H1 (cell line): ENCODE measurements at regions not wholly inside any gene's neighbourhood (a gene's known extent, or its start where the extent isn't known, plus 50 kb on each side); places are given as distances from the start of the nearest gene placed in this dataset.

Source experiments
- ATF2 ChIP-seq: IDR thresholded peaks from 2 replicates; pipeline ENCODE4 v1.6.1; 2012; ENCODE audit warnings: low read length, inconsistent platforms
- CTBP2 ChIP-seq: IDR thresholded peaks from 2 replicates; pipeline ENCODE4 v1.7.0; 2011; ENCODE audit warnings: borderline replicate concordance, mild to moderate bottlenecking, moderate library complexity, mixed read lengths, low read length; ENCODE audit not compliant: insufficient read depth, insufficient read length
- FOSL1 ChIP-seq: IDR thresholded peaks from 2 replicates; pipeline ENCODE4 v1.6.1; 2011; ENCODE audit warnings: mild to moderate bottlenecking, low read depth, low read length, moderate library complexity; ENCODE audit not compliant: insufficient read depth
- KDM5A ChIP-seq: fragments of 200-600 bp; IDR thresholded peaks from 2 replicates; pipeline ENCODE4 v1.7.1; 2012; ENCODE audit warnings: mild to moderate bottlenecking, low read length, inconsistent platforms, mixed read lengths
- PHF8 ChIP-seq: fragments of 200-600 bp; sonication (generic); conservative IDR thresholded peaks from 2 replicates; pipeline ENCODE4 v1.7.1; 2012; ENCODE audit warnings: low read depth, mild to moderate bottlenecking, inconsistent platforms, low read length, moderate library complexity
- POLR2A ChIP-seq, 2 experiments: IDR thresholded peaks; 1 replicate in 1 of 2; 2 replicates in 1 of 2; pipeline ENCODE4 v1.6.1; 2011; ENCODE audit warnings: low read depth in 2 of 2, low read length in 2 of 2, mild to moderate bottlenecking in 2 of 2; ENCODE audit errors: control extremely low read depth in 1 of 2
- POLR2AphosphoS5 ChIP-seq: IDR thresholded peaks from 2 replicates; pipeline ENCODE4 v1.6.1; 2011; ENCODE audit warnings: low read depth, low read length
- RXRA ChIP-seq: IDR thresholded peaks from 2 replicates; pipeline ENCODE4 v1.6.1; 2011; ENCODE audit warnings: low read depth, mild to moderate bottlenecking, low read length, moderate library complexity; ENCODE audit not compliant: insufficient read depth
- SIN3A ChIP-seq, 2 experiments: IDR thresholded peaks in 1 of 2; conservative IDR thresholded peaks in 1 of 2; 2 replicates each; pipeline ENCODE4 v1.6.1; 2011 to 2012; ENCODE audit warnings: low read length in 2 of 2, improper control_type of control experiment in 1 of 2, low read depth in 1 of 2, mild to moderate bottlenecking in 1 of 2
- SP1 ChIP-seq: IDR thresholded peaks from 2 replicates; pipeline ENCODE4 v1.6.1; 2011; ENCODE audit warnings: low read depth, low read length
- SRF ChIP-seq: IDR thresholded peaks from 2 replicates; pipeline ENCODE4 v1.6.1; 2011; ENCODE audit warnings: mild to moderate bottlenecking, low read depth, low read length, moderate library complexity
- TAF7 ChIP-seq: optimal IDR thresholded peaks from 2 replicates; pipeline ENCODE3; 2011; ENCODE audit warnings: low read depth, mild to moderate bottlenecking, inconsistent platforms, low read length, moderate library complexity, borderline replicate concordance
- TBP ChIP-seq: IDR thresholded peaks from 2 replicates; pipeline ENCODE4 v1.6.1; 2011; ENCODE audit warnings: low read depth, low read length, improper control_type of control experiment
- TCF12 ChIP-seq: IDR thresholded peaks from 2 replicates; pipeline ENCODE4 v1.6.1; 2011; ENCODE audit warnings: low read depth, mild to moderate bottlenecking, low read length

DNA sequence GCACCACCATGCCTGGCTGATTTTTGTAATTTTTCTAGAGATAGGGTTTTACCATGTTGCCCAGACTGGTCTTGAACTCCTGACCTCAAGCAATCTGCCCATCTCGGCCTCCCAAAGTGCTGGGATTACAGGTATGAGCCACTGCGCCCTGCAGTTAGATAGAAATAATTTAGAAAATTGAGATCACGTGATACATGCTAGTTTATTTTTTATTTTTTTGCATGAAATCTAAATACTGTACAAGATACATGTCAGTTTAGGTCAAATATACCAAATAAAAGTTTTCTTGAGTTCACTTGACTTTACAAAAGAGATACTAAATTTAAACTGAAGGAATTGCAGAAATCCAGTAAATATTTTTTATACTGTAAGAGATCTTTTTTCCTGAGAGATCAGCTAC is 304.2 kb downstream of the YTHDC2 start (continued):
- TF ChIP-seq SP1 (no peak), KDM5A (no peak), PHF8 (no peak), TAF7 (no peak), RXRA (no peak), TBP (no peak), FOSL1 (no peak), POLR2A (IDR thresholded peaks at IDR 0.05; ENCODE audit: control extremely low read depth in 1 of 2, low read depth in 2 of 2, low read length in 2 of 2) (no peak), CTBP2 (no peak), POLR2AphosphoS5 (no peak), ATF2 (no peak), SIN3A (conservative IDR thresholded peaks at IDR 0.05 in 1 of 2, IDR thresholded peaks at IDR 0.05 in 1 of 2; ENCODE audit: low read depth in 1 of 2, low read length in 2 of 2) (no peak), TCF12 (no peak), SRF (no peak)
